HG03469 (cell line): ENCODE measurements at regions not wholly inside any gene's neighbourhood (a gene's known extent, or its start where the extent isn't known, plus 50 kb on each side); places are given as distances from the start of the nearest gene placed in this dataset.
"Not testable (repeated sequence)": the region's sequence is repeated elsewhere in the genome, so short reads cannot be mapped to it uniquely, and the experiment has no call there.

Source experiments
- ATAC-seq: cut with Tn5 transposase; IDR thresholded peaks from one replicate; pipeline ENCODE4 v1.9.1; 2021; ENCODE audit warnings: mild to moderate bottlenecking, moderate library complexity, moderate number of reproducible peaks; ENCODE audit not compliant: unreplicated experiment

- ATAC-seq, result no peak
These were observed 536.5 kb downstream of the TMEM135 start for GRCh38 chr11:87574193-87574592.

- ATAC-seq, result no peak
These were observed 536.0 kb downstream of the TMEM135 start for GRCh38 chr11:87573708-87574107.

GRCh38 chr11:87572881-87573280 is 535.1 kb downstream of the TMEM135 start:
- ATAC-seq, result no peak

GRCh38 chr11:87560352-87560751 is 522.6 kb downstream of the TMEM135 start:
- ATAC-seq, result no peak

GRCh38 chr11:87559852-87560251 is 522.1 kb downstream of the TMEM135 start:
- ATAC-seq, result not testable (repeated sequence)

- ATAC-seq, result no peak
These were observed 517.4 kb downstream of the TMEM135 start for GRCh38 chr11:87555101-87555500.

- no peak for ATAC-seq
These were observed 511.1 kb downstream of the TMEM135 start for GRCh38 chr11:87548797-87549196.

GRCh38 chr11:87545858-87546257 is 508.1 kb downstream of the TMEM135 start:
- ATAC-seq, result no peak

GRCh38 chr11:87539596-87539995 is 501.9 kb downstream of the TMEM135 start:
- ATAC-seq, result no peak

- ATAC-seq, result no peak
These were observed 498.8 kb downstream of the TMEM135 start for GRCh38 chr11:87536565-87536964.

GRCh38 chr11:87536016-87536415 is 498.3 kb downstream of the TMEM135 start:
- no peak for ATAC-seq

GRCh38 chr11:87535513-87535912 is 497.8 kb downstream of the TMEM135 start:
- no peak for ATAC-seq

GRCh38 chr11:87531835-87532234 is 494.1 kb downstream of the TMEM135 start:
- not testable (repeated sequence) for ATAC-seq

- no peak for ATAC-seq
These were observed 491.8 kb downstream of the TMEM135 start for GRCh38 chr11:87529486-87529885.

- ATAC-seq, result no peak
These were observed 491.0 kb downstream of the TMEM135 start for GRCh38 chr11:87528752-87529151.

GRCh38 chr11:87523276-87523675 is 485.5 kb downstream of the TMEM135 start:
- no peak for ATAC-seq

- ATAC-seq, result no peak
These were observed 480.5 kb downstream of the TMEM135 start for GRCh38 chr11:87518266-87518665.

- ATAC-seq, result no peak
These were observed 479.6 kb downstream of the TMEM135 start for GRCh38 chr11:87517351-87517750.

- ATAC-seq, result not testable (repeated sequence)
These were observed 470.0 kb downstream of the TMEM135 start for GRCh38 chr11:87507722-87508121.

- not testable (repeated sequence) for ATAC-seq
These were observed 469.2 kb downstream of the TMEM135 start for GRCh38 chr11:87506946-87507345.

- ATAC-seq, result no peak
These were observed 463.7 kb downstream of the TMEM135 start for GRCh38 chr11:87501388-87501787.

- ATAC-seq, result not testable (repeated sequence)
These were observed 457.2 kb downstream of the TMEM135 start for GRCh38 chr11:87494936-87495335.

- not testable (repeated sequence) for ATAC-seq
These were observed 456.3 kb downstream of the TMEM135 start for GRCh38 chr11:87494026-87494425.

GRCh38 chr11:87493516-87493915 is 455.8 kb downstream of the TMEM135 start:
- no peak for ATAC-seq
